Uterus (tissue), 3 donors: ENCODE measurements at regions not wholly inside any gene's neighbourhood (a gene's known extent, or its start where the extent isn't known, plus 50 kb on each side); places are given as distances from the start of the nearest gene placed in this dataset.
"Not testable (repeated sequence)": the region's sequence is repeated elsewhere in the genome, so short reads cannot be mapped to it uniquely, and the experiment has no call there.

ENCODE experiments used
- DNase-seq, 2 donors: peaks; one replicate each; pipeline ENCODE4 v3.0.0-alpha.2; 2019 to 2020
- H3K27ac ChIP-seq, 2 donors: fragments of 200-600 bp; sonication (generic); 1 replicate in 1 of 2; 2 replicates in 1 of 2; pipeline ENCODE4 v1.5.1; 2016 to 2018
- H3K27me3 ChIP-seq, 2 donors: fragments of 200-600 bp; sonication (generic); one replicate each; pipeline ENCODE4 v1.5.1; 2018 to 2019; ENCODE audit warnings: control low read depth in 1 of 2
- H3K36me3 ChIP-seq, 2 donors: fragments of 200-600 bp; sonication (generic); one replicate each; pipeline ENCODE4 v1.5.1; 2019; ENCODE audit warnings: control low read depth in 1 of 2
- H3K4me1 ChIP-seq, 2 donors: fragments of 200-600 bp; sonication (generic); one replicate each; pipeline ENCODE4 v1.5.1; 2018 to 2019; ENCODE audit warnings: control low read depth in 1 of 2
- H3K4me3 ChIP-seq, 2 donors: fragments of 200-600 bp; sonication (generic); 1 replicate in 1 of 2; 2 replicates in 1 of 2; pipeline ENCODE4 v1.5.1; 2018 to 2019; ENCODE audit warnings: mild to moderate bottlenecking in 1 of 2
- H3K9me3 ChIP-seq, 2 donors: fragments of 200-600 bp; sonication (generic); one replicate each; pipeline ENCODE4 v1.5.1; 2019; ENCODE audit warnings: control low read depth in 1 of 2
- POLR2A ChIP-seq, 2 donors: fragments of 450-650 bp; IDR thresholded peaks; one replicate each; pipeline ENCODE4 v1.6.1; 2016; ENCODE audit warnings: antibody characterized with exemption in 2 of 2, mild to moderate bottlenecking in 1 of 2, moderate library complexity in 1 of 2
- intact Hi-C: fragments of 100-400 bp; cut with DNase I; formaldehyde crosslinking; loops from one replicate; pipeline ENCODE4 v1.15.1; 2023; ENCODE audit warnings: low total_unique reads
- TF ChIP-seq, protein P1 (sequence below), 4 experiments: fragments of 200-600 bp in 2 of 4; fragments of 450-650 bp in 2 of 4; sonication (generic) in 2 of 4; IDR thresholded peaks; one replicate each; pipeline ENCODE4 v1.5.1; 2016 to 2019; ENCODE audit warnings: antibody characterized with exemption in 4 of 4, mild to moderate bottlenecking in 2 of 4, moderate library complexity in 1 of 4
- donor health status: DM: yes; HTN: yes; CAD: no.

DNA sequence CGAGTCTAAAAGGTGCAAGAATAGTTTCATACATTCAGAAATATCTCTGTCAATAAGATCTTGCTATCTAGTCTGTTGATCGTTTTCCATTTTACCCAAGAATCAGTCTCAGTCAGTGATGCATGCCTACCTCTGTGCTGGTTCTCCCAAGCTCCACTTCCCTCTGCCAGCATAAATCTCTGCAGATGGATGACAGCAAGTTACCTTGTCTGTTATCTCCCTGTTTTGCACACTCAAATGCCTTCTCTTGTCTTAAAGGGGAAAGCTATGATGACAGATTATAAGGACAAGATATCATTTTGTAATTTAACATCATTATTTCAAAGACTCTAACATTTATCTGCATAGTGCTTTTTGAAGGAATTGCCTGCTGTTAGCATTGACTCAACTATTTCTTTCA is 802.1 kb upstream of the SEMA6A start:
- Histone ChIP-seq H3K4me1 (no peaks in the 10 kb centered on the region), H3K9me3 (no peaks in the 10 kb centered on the region)

DNA sequence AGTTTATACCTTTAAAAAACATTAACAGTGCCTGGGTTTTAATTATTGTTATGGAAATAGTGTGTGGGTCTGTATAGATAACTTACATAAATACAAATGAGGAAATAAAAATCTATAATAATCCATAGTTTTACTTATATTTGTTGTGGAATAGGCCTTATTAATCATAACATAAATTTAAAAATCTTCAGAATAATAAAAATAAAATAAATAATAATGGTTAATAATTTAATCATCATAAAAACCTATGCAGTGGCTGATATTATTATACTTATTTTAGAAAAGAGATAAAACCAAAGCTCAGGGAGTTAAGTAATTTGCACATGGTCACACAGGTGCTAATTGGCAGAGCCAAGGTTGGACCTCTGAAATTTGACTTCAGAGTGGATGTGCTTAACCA is 785.3 kb upstream of the SEMA6A start:
- no peak overlapping the region for H3K27ac ChIP-seq
- intact Hi-C loops, result no loop called here
- no peaks in the 10 kb centered on the region for H3K4me1 ChIP-seq
- no peaks in the 10 kb centered on the region for H3K36me3 ChIP-seq
- no peak overlapping the region for H3K4me3 ChIP-seq
- H3K27me3 ChIP-seq, result no peaks in the 10 kb centered on the region
- no peaks in the 10 kb centered on the region for H3K9me3 ChIP-seq
- TF ChIP-seq, protein P1, sequence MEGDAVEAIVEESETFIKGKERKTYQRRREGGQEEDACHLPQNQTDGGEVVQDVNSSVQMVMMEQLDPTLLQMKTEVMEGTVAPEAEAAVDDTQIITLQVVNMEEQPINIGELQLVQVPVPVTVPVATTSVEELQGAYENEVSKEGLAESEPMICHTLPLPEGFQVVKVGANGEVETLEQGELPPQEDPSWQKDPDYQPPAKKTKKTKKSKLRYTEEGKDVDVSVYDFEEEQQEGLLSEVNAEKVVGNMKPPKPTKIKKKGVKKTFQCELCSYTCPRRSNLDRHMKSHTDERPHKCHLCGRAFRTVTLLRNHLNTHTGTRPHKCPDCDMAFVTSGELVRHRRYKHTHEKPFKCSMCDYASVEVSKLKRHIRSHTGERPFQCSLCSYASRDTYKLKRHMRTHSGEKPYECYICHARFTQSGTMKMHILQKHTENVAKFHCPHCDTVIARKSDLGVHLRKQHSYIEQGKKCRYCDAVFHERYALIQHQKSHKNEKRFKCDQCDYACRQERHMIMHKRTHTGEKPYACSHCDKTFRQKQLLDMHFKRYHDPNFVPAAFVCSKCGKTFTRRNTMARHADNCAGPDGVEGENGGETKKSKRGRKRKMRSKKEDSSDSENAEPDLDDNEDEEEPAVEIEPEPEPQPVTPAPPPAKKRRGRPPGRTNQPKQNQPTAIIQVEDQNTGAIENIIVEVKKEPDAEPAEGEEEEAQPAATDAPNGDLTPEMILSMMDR (IDR thresholded peaks at IDR 0.05), result no peak
- TF ChIP-seq POLR2A (IDR thresholded peaks at IDR 0.05), result no peak
- no peak for DNase-seq

More for the DNA sequence above, 802.1 kb upstream of the SEMA6A start:
- intact Hi-C loops, result no loop called here
- H3K27me3 ChIP-seq, result no peaks in the 10 kb centered on the region
- H3K4me3 ChIP-seq, result no peak overlapping the region
- no peaks in the 10 kb centered on the region for H3K36me3 ChIP-seq
- DNase-seq, result no peak
- no peak for TF ChIP-seq POLR2A (IDR thresholded peaks at IDR 0.05)
- no peak overlapping the region for H3K27ac ChIP-seq

DNA sequence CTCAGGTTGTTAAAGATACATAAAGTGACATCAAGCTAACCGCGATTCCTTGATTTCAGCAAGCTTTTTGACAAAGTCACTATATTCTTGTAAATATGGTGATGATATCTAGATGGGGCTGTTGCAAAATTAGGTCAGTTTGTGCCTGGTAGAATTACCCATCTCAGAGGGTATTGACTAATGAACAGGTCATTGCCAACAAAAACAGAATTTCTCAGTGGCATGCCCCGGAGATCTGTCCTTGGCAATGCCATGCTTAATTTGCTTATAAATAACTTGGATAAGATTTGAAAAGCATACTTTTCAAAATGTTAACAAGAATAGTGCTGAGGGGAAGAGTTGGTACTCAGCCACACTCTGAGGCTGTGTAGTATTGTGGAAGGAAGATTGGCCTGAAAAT is 783.3 kb upstream of the SEMA6A start:
- TF ChIP-seq POLR2A (IDR thresholded peaks at IDR 0.05), result no peak
- TF ChIP-seq, protein P1 (IDR thresholded peaks at IDR 0.05), result no peak
- intact Hi-C loops, result no loop called here
- DNase-seq, result no peak

DNA sequence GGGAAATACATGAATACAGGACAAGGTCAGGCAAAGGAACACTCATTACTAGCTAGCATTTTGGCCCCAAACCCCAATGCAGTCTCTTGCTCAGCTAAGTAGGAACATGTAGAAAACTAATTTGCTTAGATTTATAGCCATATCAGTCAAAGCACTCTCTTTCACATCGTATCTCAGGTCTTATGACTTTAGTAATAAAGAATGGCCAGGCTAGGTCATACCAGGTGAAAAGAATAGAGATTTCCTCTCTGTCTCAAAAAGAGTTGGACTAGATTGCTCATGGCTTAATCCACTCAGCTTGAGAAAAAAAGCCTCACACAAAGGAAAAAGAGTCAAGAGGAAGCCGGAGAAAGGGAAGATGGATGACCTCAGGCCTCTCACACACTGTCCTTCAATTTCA is 772.7 kb upstream of the SEMA6A start:
- no peak for DNase-seq
- no peak for TF ChIP-seq POLR2A (IDR thresholded peaks at IDR 0.05)
- TF ChIP-seq, protein P1 (IDR thresholded peaks at IDR 0.05), result no peak
- intact Hi-C loops, result no loop called here

More for the DNA sequence above, 783.3 kb upstream of the SEMA6A start:
- Histone ChIP-seq H3K27me3 (no peaks in the 10 kb centered on the region), H3K27ac (no peak overlapping the region), H3K4me3 (no peak overlapping the region), H3K4me1 (no peaks in the 10 kb centered on the region), H3K9me3 (no peaks in the 10 kb centered on the region), H3K36me3 (no peaks in the 10 kb centered on the region)

DNA sequence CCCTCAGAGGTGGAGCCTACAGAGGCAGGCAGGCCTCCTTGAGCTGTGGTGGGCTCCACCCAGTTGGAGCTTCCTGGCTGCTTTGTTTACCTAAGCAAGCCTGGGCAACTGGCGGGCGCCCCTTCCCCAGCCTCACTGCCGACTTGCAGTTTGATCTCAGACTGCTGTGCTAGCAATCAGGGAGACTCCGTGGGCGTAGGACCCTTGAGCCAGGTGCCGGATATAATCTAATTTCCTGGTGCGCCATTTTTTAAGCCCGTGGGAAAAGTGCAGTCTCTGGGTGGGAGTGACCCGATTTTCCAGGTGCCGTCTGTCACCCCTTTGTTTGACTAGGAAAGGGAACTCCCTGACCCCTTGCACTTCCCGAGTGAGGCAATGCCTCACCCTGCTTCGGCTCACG is 769.1 kb upstream of the SEMA6A start:
- intact Hi-C loops, H3K27me3 ChIP-seq, H3K9me3 ChIP-seq, H3K36me3 ChIP-seq, DNase-seq, H3K4me1 ChIP-seq, H3K4me3 ChIP-seq, H3K27ac ChIP-seq: not testable (repeated sequence)

More for the DNA sequence above, 772.7 kb upstream of the SEMA6A start:
- Histone ChIP-seq H3K4me1 (no peaks in the 10 kb centered on the region), H3K9me3 (no peaks in the 10 kb centered on the region), H3K4me3 (no peak overlapping the region), H3K27me3 (no peaks in the 10 kb centered on the region), H3K36me3 (no peaks in the 10 kb centered on the region), H3K27ac (no peak overlapping the region)

DNA sequence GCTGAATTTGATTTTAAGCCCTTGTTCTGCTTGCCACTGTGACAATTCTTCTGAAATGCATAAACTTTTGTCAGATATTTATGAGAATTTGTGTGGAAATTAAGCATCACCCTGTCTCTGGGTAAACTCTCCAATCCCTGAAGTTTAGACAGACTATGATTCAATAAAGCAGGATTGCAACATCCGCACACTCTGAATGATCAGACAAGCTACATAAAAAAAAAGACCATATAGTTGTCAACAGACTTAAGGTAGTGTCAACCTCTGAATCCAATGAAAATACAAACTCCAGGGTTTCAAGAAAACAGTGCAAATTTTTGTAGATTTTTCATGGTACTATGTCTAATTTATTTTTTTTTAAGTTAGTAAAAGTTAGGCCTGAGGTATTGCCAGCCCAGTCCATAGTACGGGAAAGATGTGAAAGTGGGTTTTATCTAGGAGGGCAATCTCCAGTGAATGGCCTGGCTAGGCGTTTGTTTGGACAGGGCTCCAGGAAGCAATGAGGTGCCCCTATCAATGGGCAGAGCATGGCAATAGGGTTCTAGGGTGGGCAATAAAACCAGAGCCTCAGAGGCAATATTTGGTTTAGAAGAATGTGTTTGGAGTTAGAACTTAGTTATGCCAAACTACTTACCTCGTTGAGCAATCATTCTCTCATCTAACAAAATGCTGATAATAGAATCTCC is 762.6 kb upstream of the SEMA6A start:
- intact Hi-C loops, result no loop called here
- no peaks in the 10 kb centered on the region for H3K36me3 ChIP-seq
- no peak overlapping the region for H3K27ac ChIP-seq
- H3K9me3 ChIP-seq, result no peaks in the 10 kb centered on the region
- H3K27me3 ChIP-seq, result no peaks in the 10 kb centered on the region
- no peak for DNase-seq
- H3K4me3 ChIP-seq, result no peak overlapping the region
- TF ChIP-seq, protein P1 (IDR thresholded peaks at IDR 0.05), result no peak
- TF ChIP-seq POLR2A (IDR thresholded peaks at IDR 0.05), result no peak
- no peaks in the 10 kb centered on the region for H3K4me1 ChIP-seq
